ENCODE measurements at regions not wholly inside any gene's neighbourhood (a gene's known extent, or its start where the extent isn't known, plus 50 kb on each side); places are given as distances from the start of the nearest gene placed in this dataset.
A peak's percentile ranks its signal among the peaks of the same experiment; 100 is the strongest.
"Not testable (repeated sequence)": the region's sequence is repeated elsewhere in the genome, so short reads cannot be mapped to it uniquely, and the experiment has no call there.

DNA sequence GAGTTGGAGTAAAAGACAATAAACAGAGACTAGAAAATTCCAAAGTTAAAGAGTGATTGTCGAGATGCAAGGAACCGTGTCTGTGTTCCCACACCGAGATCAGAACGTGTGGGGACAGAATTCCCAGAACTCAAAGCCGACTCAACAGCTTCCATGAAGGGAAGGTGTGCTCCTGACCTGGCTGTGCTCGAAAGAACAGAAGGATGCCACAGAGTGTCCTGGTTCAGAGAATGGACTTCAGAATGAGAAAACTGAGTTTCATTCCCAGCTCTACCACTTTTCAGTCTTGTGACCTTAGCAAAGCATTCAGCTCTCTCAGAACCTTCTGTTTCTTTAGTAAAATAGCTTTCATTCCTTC, 420.0 kb upstream of the SLC30A5 start:
- DNase-seq: no peak

DNA sequence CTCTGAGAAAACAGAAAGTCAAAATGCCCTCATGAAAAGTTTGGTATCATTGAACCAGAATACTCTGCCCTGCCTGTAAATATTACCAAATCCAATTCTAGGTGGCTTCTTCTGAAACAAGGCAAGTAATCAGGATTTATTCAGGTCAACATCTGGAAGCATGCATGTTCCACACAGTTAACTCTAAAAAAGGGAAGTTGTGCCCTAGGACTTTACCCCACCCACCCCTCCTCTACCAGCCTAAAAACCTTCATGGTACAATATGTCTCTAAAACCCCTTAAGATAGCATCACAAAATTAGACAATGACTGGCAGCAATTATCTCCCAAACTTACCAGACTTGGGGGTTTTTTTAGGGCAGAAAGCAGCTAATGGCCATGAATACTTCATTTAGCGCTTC, 414.8 kb upstream of the SLC30A5 start:
- DNase-seq: no peak

DNA sequence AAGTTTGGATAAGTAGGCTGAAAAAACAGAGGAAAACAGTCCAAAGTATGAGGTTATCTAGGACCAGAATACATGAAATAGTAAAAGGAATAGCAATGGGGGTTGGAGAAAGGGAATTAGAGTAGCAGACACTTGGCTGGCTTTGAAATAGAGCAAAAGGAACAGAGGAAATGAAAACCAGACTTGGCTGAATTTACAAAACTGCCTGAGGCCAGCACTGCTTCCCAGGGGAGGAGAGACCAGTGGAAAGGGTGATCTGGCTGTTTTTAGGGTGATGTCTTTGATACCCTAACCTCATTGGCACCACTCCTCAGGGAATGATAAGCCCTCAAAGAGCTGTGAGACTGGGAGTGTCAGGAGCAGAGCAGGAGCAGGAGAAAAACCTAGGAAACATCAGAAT, 413.4 kb upstream of the SLC30A5 start:
- no peak for DNase-seq

DNA sequence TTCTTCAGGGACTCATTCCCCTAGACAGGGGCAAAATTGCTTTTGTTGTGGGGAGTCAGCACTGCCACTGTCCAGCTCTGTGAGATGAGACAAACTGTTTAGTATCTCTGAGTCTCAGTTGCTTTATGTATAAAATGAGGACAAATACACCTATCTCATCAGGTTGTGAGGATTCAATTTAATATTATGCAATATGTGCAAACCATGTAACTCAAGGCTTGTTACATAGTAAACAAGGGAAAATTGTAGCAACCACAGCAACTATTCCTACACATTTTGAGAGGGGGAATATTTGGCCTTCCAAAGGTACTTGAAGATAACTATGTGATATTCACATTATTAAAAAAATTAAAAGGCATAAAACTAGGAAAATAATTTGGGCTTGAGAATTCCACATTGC, 411.9 kb upstream of the SLC30A5 start:
- DNase-seq: no peak

DNA sequence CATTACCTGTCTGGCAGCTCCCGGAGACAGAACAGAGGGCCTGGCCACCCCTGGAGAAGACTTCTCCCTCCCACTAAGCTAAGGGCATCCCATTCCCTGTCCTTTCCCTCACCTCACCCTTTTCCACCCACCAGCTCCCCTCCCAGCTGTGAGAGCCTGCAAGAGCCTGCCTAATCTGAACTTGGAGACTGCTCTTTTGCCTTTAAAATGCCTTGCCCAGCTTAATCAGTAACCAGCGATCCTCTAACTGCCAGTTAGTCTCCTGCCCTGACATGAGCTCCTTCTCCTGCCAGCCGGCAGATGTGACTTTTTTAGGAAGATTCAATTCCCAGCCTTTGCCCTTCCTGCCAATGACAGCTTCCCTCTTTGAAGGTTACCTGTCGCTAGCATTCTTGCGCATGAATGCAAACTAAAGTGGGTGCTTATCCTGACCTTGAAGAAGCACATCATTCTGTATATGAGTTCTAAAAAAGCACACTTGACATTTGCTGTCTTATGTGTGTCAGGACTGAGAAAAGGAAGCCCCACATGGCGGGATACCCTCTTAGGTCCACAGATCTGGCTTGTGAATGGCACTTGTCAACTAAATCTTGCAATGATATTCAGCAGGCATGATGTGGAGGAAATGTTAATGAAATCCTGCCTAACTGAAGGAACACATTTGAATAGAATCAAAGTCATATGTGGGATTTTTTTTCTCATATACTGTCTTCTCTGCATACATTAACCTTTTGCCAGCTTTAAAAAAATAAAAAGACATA, 411.2 kb upstream of the SLC30A5 start:
- DNase-seq: no peak

DNA sequence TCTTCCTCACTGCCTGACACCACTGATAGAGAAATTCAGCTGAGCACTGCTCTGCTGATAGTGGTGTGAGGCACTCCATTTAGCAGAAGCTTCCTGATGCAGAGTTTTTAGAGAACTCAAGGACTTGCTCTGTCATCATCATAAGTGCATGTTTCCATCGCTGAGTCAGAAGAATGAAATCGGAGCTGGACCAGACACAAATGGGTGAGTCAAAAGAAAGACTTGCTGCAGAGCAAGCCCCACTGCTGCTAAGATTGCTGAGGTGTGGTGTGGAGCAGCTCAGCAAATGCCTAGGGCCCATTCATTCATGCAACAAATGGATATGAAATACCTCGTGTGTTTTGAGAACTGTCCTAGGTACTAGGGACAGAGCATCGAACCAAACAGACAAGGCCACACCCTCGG, 410.2 kb upstream of the SLC30A5 start:
- DNase-seq: peak; percentile 23 to 53

DNA sequence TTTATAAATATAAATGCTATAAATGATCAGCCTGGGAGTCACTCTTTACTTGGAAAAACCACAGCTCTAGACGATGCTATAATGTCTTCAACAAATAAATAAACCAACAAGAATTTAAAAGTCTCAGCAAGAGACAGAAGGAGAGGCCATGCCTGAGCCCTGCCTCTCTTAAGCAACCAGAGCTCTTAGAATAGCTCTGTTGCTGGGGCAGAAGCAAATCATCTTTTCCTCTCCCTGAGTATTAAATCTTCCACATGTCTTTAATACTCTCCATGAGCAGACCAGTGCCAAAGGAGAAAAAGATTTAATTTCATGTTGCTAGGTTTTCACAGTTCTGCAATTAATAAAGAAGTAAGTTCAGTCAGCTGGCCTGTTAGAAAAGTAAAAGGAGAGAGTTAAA, 408.0 kb upstream of the SLC30A5 start:
- no peak for DNase-seq

DNA sequence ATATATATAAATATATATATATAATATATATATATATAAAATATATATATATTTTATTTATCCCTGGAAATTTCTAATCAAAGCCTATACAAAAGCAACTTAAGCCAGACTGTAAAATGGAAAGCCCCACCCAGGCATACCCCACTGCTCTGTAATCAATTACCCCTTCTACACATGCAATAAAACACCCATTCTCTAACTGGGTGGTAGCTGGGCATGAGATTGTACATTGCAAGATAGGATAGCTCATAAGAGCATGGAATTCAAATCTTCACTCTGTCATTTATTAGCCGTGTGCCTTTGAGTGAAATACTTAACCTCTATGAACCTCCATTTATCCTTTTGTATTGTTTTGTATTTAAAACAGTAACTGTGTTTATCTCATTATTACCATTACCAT, 405.3 kb upstream of the SLC30A5 start:
- DNase-seq: no peak

DNA sequence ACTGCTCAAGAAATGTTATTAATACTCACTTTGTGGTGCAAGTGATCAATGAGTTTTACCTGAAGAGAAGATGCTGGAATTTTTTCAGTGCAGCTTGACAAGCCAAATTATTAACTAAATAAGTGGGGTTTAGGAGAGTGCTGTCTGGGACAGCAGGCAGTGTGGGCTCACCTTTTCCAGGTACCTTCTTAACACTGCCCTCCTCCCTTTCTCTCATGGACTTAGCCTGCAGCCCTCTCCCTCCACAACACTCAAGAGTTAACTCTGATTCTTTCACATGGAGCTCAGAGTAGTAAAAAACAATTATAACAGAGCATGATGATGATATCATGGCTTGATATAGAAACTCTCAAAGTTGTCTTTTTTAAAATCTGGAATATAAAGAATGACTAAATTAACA, 404.8 kb upstream of the SLC30A5 start:
- no peak for DNase-seq

DNA sequence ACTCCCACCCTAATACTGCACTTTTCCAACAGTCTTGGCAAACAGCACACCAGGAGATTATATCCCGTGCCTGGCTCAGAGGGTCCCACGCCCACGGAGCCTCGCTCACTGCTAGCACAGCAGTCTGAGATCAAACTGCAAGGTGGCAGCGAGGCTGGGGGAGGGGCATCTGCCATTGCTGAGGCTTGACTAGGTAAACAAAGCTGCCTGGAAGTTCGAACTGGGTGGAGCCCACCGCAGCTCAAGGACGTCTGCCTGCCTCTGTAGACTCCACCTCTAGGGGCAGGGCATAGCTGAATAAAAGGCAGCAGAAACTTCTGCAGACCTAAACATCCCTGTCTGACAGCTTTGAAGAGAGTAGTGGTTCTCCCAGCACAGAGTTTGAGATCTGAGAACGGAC, 401.9 kb upstream of the SLC30A5 start:
- not testable (repeated sequence) for DNase-seq

DNA sequence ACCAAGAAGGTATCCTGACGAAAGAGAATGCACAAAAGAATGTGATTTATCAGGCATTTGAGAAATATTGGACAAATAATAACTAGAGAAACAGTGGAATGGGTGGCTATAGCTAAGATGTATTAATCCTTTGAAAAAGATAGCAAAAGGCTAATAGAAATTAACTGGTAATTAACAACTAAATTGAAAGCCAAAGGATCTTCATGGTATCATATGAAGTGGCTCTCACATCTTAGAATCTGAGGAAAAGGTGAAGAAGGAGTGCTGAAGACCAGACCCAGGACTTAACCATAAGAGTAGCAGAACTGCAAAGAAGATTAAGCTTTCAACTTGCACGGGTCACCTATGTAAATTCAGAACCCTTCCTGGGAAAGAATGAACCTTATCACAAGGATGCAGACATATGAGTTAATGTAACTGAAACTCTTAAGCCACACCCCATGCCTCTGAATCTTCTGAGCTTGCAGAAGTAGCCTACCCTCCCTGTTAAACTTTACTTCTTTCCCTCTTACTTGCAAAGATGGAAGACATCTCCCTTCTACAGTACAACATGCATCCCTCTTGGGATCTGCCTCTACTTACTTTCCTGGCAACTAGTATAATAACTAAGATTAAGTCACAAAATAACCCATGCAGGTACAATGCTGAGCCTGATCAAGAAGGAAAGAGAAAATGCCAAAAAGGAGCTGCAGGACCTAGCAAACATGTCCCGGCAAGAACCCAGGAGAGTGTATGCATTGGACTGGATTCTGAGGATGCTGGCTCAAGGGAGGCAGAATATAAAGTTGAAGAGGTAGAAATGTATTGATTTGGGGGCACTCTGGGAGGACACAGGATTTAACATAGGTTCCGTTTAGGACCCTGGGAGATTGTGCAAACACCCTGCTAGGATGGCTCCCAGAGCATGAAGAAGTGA, 395.5 kb upstream of the SLC30A5 start:
- no peak for DNase-seq

DNA sequence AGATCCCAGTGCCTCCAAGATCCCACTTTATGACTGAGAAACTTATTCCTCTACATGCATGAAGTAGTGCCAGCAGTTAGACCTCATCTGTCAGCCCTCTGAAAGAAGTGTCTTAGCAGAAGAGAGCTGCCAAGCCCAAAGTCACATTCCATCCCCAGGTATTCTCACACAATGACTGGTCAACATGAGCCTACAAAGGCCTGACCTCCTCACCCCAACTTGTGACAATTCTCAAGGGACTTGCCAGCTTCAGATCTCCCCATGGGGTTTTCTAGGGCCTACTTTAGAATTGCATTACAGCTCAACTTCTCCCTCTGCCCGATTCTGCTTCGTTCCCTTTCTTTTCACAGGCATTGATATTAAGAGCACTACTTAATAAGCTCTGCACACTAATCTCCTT, 393.8 kb upstream of the SLC30A5 start:
- no peak for DNase-seq

DNA sequence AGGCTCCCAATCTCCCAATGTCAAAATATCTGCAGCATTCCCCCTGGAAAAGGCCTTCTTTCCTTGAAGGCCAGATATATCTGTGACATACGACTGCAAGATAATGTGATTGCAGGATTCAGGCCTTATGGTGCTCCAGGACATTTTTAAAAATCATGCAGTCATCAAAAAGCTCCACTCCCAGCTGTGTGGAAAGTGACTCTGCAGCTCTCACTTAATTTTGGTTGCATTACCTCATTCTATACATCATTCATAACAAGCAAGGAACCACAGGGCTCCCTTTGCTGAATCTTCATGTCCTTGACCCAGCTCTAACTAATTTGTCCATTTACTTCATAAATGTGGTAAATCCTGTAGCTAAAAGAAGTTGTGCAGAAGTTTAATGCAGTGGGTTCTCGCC, 386.2 kb upstream of the SLC30A5 start:
- no peak for DNase-seq

DNA sequence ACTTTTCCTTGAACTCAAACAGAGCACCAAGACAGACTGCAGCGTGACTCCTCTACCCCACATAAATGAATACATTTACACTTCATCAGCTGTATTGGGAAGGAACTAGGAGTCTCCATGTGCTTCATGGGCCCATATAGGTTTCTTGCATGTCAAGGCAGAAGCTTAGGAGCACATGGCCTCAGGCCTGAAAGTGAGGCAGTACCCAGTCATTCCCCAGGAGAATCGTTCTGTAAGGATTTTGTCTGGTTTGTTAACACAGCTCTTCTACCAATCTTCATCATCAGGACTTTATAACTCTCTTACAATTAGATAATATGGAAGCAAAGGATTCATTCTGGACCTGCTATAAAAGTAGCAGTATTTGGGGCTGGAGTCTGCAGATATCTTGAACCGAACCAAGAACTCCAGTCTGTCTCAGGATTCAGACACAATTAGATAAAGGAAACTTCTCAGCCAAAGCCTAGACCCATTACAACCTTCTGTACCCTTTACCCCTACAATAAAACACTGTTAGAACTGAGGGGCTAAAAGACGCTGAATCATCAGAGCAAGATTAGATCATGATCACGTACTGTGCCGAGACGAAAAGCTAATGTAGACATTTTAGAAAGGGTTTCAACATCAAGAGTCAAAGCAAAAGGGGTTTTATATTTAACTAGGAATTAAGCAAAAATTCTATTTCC, 385.5 kb upstream of the SLC30A5 start:
- no peak for DNase-seq

DNA sequence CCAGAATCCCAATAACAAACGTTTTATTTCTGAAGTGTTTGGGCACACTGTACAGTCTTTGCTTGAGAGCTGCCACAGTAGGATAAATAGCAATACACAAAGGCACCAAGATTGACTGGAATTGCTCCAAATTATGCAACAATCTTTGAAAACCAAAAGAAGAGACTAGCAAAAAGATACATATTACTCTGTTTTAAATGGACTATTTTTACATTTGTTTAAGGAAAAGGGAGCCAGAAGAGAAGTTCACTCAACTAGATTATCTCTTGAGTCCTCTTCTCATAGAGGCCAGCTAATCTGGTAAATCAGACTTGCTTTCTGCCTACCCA, 385.0 kb upstream of the SLC30A5 start:
- no peak for DNase-seq

DNA sequence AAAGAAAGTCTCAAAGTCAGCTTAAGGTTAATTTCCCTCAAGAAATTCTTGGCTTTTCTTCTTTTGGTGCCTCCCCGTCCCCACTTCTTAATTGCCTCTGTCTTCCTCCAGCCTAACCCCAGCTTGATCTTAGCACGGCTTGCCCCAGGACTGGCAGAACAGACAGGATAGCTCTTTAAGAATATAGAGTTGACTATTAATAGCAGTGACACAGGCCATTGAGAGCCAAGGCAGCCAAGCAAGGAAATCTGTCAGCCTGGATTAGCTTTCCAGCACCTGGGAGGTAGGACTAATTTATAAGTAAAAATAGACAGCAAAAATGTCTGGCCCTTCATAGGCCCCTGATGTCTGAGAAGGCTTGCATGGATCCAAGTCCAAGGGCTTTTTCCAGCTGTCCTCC, 384.6 kb upstream of the SLC30A5 start:
- no peak for DNase-seq

DNA sequence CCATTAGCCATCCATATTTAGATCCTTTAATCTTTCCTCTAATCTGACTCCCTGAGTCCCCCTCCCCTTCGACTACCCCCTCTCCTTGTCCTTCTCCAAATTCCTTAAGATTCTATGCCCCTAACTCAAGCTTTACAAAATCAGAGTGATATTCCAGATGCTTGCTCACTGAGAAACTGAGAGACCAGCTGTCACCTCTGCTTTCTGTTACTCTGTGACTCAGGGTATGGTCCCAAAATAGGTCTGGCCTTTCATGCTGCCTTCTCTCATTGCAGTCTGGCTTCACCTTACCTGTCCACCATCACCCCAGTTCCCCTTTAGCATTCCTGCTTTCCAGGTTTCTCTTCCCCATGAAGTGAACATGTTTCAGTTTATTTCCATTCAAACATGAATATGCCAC, 383.3 kb upstream of the SLC30A5 start:
- no peak for DNase-seq

DNA sequence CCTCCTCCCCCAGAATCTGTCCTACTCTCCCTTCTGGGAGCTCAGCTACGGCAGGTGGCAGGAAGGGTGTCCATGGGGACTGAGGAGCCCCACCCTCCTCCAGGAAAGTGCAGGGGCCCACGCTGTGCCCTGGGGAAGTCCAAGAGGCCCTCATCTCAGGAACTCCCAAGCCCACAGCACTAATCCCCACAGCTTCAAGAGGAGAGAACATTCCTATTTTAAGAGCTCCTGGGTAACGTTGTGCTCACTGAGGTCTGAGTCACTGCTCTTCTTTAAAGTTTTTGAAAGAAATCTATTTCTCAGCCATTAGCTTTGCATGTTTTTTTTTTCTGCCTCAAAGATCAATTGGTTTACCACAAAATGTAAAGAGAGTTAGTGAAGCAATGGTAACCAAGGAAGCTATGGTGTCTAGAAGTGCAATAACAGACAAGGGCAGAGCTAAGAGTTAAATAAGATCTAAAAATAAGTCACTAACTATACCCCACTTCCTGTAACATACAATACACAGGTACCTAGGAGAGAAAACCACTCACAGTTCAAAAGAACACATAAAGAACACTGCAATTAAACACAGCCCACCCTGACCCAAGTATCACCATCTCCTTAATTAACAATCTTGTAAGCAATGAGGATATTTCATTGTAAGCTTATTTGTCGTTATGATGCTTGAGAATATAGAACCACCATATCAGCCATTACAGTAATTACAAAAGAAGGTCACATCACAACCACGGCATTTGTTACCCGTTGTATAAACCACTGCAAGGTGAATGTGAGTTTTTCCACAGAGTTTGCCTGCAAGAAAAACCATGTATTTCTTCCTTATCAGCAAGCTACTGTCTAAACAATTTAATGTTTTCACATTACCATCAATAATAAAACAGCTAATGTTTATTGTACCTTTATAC, 382.3 kb upstream of the SLC30A5 start:
- no peak for DNase-seq

DNA sequence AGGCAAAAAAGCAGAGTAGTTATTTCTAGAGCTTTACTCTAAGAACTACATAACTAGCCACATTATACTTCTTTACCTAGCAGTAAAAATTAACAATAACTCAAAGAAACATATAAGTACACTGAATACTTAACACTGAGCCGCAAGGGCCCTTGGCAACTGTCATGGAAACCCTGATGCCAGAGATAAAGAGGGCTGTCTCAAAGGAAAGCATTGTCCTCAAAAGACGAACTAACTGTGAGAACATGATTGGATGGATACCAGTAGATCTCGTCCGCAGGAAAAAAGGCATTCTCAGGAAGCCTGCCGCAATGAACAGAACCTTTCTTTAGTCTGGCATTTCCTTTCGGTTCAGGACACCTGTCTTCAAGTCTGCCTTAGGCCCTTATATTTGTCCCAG, 379.0 kb upstream of the SLC30A5 start:
- DNase-seq: no peak

DNA sequence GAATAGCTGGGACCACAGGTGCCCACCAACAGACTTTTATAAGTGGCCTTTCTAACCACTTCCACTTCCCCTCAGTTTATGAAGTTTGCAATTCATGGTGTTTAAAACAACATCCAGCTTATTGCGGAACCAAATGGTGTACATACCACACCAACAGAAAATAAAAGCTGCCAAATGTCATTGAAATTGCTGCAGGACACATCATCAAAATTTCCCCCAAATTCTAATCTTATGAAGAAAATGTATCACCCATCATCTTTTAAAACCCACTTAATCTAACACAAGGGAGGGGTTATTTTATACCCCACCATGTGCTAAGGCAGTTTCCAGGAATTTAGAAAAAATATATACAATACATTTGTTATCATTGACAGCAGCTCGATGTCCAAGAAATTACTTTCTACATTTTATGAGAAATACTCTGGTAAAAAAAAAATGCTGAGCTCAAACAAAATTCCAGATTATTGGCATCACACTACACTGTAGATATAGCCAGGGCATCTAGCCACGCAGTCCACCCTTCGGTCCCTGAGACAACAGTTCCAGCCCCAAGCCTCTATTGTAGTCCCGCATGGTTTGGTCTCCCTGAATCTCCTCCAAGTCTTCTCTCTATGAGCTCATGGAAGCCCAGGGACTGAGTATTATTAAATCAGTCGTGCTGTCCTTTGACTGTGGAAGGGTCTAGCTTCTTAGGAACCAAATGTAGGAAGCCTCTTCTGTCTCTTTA, 372.8 kb upstream of the SLC30A5 start:
- no peak for DNase-seq

DNA sequence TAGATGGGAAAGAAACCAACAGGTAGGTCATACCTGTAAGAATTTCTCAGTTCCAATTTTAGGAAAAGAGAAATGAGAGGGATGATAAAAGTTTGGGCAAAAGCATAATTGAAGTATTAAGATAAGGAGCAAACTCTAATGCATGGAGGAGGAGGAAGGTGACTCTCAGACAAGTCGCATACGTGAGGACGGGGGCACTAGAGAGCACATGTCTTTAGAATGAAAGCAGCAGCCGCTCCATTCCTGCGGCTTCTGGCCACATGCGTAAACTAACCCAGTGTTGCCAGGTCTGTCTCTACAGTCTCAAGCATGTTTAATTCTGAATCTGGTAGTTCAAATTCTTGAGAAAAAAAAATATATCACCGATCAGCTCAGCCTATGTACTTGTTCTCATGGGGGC, 371.5 kb upstream of the SLC30A5 start:
- no peak for DNase-seq
